Body of pancreas (tissue), 4 donors: ENCODE measurements at regions not wholly inside any gene's neighbourhood (a gene's known extent, or its start where the extent isn't known, plus 50 kb on each side); places are given as distances from the start of the nearest gene placed in this dataset.
"Not testable (repeated sequence)": the region's sequence is repeated elsewhere in the genome, so short reads cannot be mapped to it uniquely, and the experiment has no call there.

Experiments
- ATAC-seq: fragments of 150-250 bp; one replicate; pipeline ENCODE4 v1.9.1; 2016
- DNase-seq, 4 donors: peaks; one replicate each; pipeline ENCODE4 v3.0.0-alpha.2; 2019
- H3K27ac ChIP-seq, 4 donors: fragments of 200-600 bp; sonication (generic); 1 replicate in 3 of 4; 2 replicates in 1 of 4; pipeline versions ENCODE4 v1.5.1 to v1.6.1; 2016 to 2019; ENCODE audit warnings: mild to moderate bottlenecking in 1 of 4, mixed read lengths in 1 of 4, moderate library complexity in 1 of 4
- H3K27me3 ChIP-seq, 2 donors: fragments of 200-600 bp; sonication (generic); one replicate each; pipeline ENCODE4 v1.6.0; 2016; ENCODE audit warnings: mild to moderate bottlenecking in 1 of 2
- H3K36me3 ChIP-seq, 2 donors: fragments of 200-600 bp; sonication (generic); replicated peaks in 1 of 2; 2 replicates each; pipeline ENCODE4 v1.5.1; 2016; ENCODE audit warnings: low read depth in 2 of 2; ENCODE audit not compliant: insufficient read depth in 1 of 2
- H3K4me1 ChIP-seq: fragments of 200-600 bp; sonication (generic); one replicate; pipeline ENCODE4 v1.6.0; 2016
- H3K4me3 ChIP-seq, 2 donors: fragments of 200-600 bp; sonication (generic); 1 replicate in 1 of 2; 2 replicates in 1 of 2; pipeline ENCODE4 v1.5.1; 2016 to 2019
- H3K9me3 ChIP-seq, 3 donors: fragments of 200-600 bp; sonication (generic); 1 replicate in 2 of 3; 2 replicates in 1 of 3; pipeline ENCODE4 v1.5.1; 2016
- CTCF ChIP-seq, 7 experiments: fragments of 450-650 bp in 4 of 7; fragments of 200-600 bp in 3 of 7; sonication (generic) in 3 of 7; IDR thresholded peaks; one replicate each; pipeline ENCODE4 v1.5.1; 2016 to 2019; ENCODE audit warnings: antibody characterized with exemption in 7 of 7
- POLR2A ChIP-seq, 3 donors: fragments of 450-650 bp; IDR thresholded peaks; one replicate each; pipeline ENCODE4 v1.6.1; 2016; ENCODE audit warnings: antibody characterized with exemption in 3 of 3, mild to moderate bottlenecking in 2 of 3
- WGBS, 2 donors: methylation state at CpG; one replicate each; pipeline ENCODE4 v1.1.5; 2017; 5-methylcytosine and 5-hydroxymethylcytosine counted together
- intact Hi-C: fragments of 100-400 bp; cut with DNase I; formaldehyde crosslinking; loops from one replicate; pipeline ENCODE4 v1.15.1; 2023

- TF ChIP-seq CTCF (IDR thresholded peaks at IDR 0.05) (no peak), POLR2A (IDR thresholded peaks at IDR 0.05) (no peak)
- WGBS, 2 donors = 32 to 37% methylated on average over 5 of the region's 5 CpGs
- no peaks in the 10 kb centered on the region for H3K4me1 ChIP-seq
- intact Hi-C loops = loop anchor here (5.0 kb wide), 1 partner anchor 40 kb away; no protein-coding TSS in a partner anchor
- H3K36me3 ChIP-seq = no peaks in the 10 kb centered on the region
- DNase-seq (no peak), ATAC-seq (no peak)
- no peak overlapping the region for H3K4me3 ChIP-seq
- no peak overlapping the region for H3K27ac ChIP-seq
- H3K9me3 ChIP-seq = no peaks in the 10 kb centered on the region
- H3K27me3 ChIP-seq = no peaks in the 10 kb centered on the region
These were observed 109.2 kb downstream of the OSTF1 start for GRCh38 chr9:75197561-75197960.

GRCh38 chr9:75198436-75198835 lies 110.1 kb downstream of the OSTF1 start:
- intact Hi-C loops = loop anchor here (5.0 kb wide), 1 partner anchor 39 kb away; no protein-coding TSS in a partner anchor
- ATAC-seq = no peak

GRCh38 chr9:75200892-75201470 lies 112.7 kb downstream of the OSTF1 start:
- Histone ChIP-seq H3K4me1 (no peaks in the 10 kb centered on the region), H3K4me3 (no peak overlapping the region), H3K27me3 (no peaks in the 10 kb centered on the region), H3K9me3 (no peaks in the 10 kb centered on the region), H3K36me3 (no peaks in the 10 kb centered on the region), H3K27ac (no peak overlapping the region)
- DNase-seq (no peak), ATAC-seq (no peak)
- 24 to 33% methylated on average over 1 of the region's 1 CpG for WGBS, 2 donors
- intact Hi-C loops = no loop called here
- peak; percentile 18 to 77 (median 71) for TF ChIP-seq CTCF (IDR thresholded peaks at IDR 0.05)
- no peak for TF ChIP-seq POLR2A (IDR thresholded peaks at IDR 0.05)

More at GRCh38 chr9:75198436-75198835, 110.1 kb downstream of the OSTF1 start:
- Histone ChIP-seq H3K36me3 (no peaks in the 10 kb centered on the region), H3K27me3 (no peaks in the 10 kb centered on the region), H3K4me1 (no peaks in the 10 kb centered on the region), H3K4me3 (no peak overlapping the region), H3K27ac (no peak overlapping the region), H3K9me3 (no peaks in the 10 kb centered on the region)
- WGBS, 2 donors = 80% methylated on average over 7 of the region's 7 CpGs
- no peak for DNase-seq
- no peak for TF ChIP-seq POLR2A (IDR thresholded peaks at IDR 0.05)
- TF ChIP-seq CTCF (IDR thresholded peaks at IDR 0.05) = peak in 1 of 7 experiments; percentile 7

- intact Hi-C loops = no loop called here
- Histone ChIP-seq H3K27ac (no peak overlapping the region), H3K9me3 (no peaks in the 10 kb centered on the region), H3K4me1 (no peaks in the 10 kb centered on the region), H3K4me3 (no peak overlapping the region), H3K27me3 (no peaks in the 10 kb centered on the region), H3K36me3 (no peaks in the 10 kb centered on the region)
- ATAC-seq = no peak
- DNase-seq = no peak
- WGBS, 2 donors = 68 to 81% methylated on average over 3 of the region's 3 CpGs
- TF ChIP-seq CTCF (IDR thresholded peaks at IDR 0.05) (no peak), POLR2A (IDR thresholded peaks at IDR 0.05) (no peak)
These were observed 113.3 kb downstream of the OSTF1 start for GRCh38 chr9:75201480-75202209.

- H3K27me3 ChIP-seq, H3K4me3 ChIP-seq, H3K27ac ChIP-seq, H3K9me3 ChIP-seq, H3K4me1 ChIP-seq, intact Hi-C loops, H3K36me3 ChIP-seq, ATAC-seq: not testable (repeated sequence)
- 63 to 82% methylated on average over 11 to 12 of the region's 12 CpGs for WGBS, 2 donors
- peak in 1 of 4 donors; percentile 18 for DNase-seq
These were observed 119.7 kb downstream of the OSTF1 start for GRCh38 chr9:75207997-75208396.
